Right kidney (tissue), 1 donor: ENCODE measurements at regions not wholly inside any gene's neighbourhood (a gene's known extent, or its start where the extent isn't known, plus 50 kb on each side); places are given as distances from the start of the nearest gene placed in this dataset.
"Not testable (repeated sequence)": the region's sequence is repeated elsewhere in the genome, so short reads cannot be mapped to it uniquely, and the experiment has no call there.

Experiments
- DNase-seq: peaks from one replicate; pipeline ENCODE4 v3.0.0-alpha.2; 2016

DNA sequence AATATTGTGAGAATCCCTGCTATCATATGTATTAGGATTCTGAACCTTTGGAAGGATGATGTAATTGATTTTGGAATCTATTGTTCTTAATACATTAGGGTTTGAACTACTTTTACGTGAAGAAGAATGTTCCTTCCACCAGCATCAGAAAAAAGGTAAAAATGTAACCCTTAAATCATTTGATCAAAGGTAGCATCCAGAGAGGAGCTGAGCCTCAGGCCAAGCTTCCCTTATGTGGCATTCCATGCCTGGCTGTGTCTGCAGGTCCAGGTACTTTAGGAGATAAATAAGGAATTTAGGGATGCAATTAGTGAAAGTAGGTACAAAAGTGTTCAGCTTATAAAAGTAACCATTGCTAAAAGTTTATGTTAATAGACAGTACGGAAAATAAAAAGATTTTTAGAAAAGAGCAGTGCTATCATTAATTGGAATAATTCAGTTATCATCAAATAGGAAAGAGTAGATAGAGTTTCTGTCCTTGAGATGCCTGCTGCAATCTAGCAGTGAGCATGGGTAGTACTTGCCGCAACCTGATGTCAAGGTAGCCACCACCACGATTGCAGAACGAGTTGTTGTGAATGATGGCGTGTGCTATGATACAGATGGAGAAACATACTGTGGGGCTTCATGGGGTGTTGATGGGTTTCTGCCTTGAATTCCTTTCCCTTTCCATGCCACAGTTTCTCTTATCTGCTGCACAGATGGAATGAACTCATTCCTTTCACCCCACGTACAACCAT, 228.8 kb downstream of the GATA3 start:
- DNase-seq, result no peak

GRCh38 chr10:8283986-8284385, 229.5 kb downstream of the GATA3 start:
- no peak for DNase-seq

GRCh38 chr10:8285970-8286369, 231.5 kb downstream of the GATA3 start:
- not testable (repeated sequence) for DNase-seq

DNA sequence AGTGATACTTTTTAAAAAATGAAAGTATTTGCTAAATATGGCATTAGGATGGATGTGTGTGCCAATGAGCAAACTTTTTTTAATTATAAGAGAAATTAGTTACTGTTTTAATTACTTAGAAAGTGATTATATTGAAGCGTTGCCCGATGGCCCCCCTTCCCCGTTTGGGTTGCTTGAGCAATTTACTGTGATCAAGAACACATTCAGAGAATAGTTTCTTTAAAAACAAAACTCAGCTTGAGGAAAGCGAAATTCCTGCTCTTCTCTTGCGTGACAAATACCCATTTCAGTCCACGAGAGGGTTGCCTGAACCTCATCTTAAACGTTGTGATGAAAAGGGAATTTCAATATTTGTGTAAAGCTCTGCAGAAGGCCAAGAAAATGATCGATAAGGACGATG, 234.1 kb downstream of the GATA3 start:
- no peak for DNase-seq

DNA sequence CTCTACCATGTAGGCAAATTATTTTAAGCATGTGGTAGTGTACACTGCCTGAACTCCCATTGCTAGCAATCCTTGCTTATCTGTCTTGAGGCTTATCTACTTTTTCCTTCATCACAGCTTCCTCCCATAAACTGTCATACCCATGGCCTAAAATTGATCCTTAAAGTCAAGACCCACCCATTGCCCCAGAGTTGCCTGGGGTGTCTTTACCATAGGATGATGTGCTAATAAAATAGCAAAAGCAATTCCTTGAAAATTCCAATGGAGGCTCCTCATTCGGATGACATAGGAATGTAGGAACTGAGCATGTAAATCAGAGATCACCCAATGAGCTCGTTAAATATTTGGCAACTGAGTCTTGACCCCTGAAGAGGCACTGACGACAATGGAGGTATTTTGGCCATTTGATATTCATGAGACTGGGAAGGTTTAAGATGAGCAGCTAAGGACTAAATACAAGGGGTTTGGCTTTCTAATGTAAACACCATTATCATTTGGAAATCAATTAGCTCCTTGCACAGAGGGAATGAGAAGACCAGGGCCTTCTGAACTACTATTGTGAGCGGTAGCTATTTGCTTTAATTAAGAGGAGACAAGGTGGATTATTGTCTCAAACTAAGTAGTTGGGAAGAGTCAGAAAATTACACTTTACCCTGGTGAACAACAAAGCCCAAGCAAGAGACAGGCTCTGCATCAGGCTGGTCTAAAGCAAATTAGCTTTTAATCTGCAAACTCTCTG, 234.9 kb downstream of the GATA3 start:
- DNase-seq, result no peak

- DNase-seq, result no peak
Observed at GRCh38 chr10:8294779-8295178, 240.3 kb downstream of the GATA3 start.

DNA sequence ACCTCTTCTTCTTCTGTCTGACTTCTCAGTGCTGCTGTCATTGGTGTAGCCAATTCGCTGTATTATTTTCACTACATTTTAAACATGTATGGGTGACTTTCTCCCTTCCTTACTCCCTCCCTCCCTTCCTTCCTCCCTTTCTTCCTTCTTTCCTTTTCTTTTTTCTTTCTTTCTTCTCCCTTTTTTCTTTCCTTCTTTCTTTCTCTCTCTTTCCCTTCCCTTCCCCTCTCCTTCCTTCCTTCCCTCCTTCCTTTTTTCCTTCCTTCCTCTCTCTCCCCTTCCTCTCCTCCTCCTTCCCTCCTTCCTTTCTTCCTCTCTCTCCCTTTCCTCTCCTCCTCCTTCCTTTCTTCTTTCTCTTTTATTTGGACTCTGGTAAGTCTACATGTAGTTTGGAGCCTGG, 240.8 kb downstream of the GATA3 start:
- no peak for DNase-seq

GRCh38 chr10:8296090-8296733, 241.7 kb downstream of the GATA3 start:
- no peak for DNase-seq

DNA sequence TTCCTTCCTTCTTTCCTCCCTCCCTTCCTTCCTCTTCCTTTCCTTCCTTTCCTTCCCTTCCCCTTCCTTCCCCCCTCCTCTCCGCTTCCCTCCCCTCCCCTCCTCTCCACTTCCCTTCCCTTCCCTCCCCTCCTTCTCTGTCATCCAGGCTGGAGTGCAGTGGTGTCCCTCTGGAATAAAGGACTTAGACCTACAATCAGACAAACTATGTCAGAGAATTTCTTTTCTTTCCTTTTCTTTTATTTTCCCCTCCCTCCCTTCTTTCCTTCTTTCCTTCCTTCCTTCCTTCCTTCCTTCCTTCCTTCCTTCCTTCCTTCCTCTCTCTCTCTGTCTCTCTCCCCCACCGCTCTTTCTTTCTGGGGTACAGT, 242.2 kb downstream of the GATA3 start:
- DNase-seq, result no peak

DNA sequence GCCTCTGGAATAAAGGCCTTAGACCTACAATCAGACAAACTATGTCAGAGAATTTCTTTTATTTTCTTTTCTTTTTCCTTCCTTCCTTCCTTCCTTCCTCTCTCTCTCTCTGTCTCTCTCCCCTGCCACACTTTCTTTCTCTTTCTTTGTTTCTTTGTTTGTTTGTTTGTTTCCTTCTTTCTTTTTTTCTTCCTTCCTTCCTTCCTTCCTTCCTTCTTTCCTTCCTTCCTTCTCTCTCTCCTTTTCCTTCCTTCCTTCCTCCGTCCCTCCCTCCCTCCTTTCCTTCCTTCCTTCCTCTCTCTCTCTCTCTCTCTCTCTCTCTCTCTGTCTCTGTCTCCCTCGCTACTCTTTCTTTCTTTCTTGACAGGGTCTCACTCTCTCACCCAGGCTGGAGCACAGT, 242.6 kb downstream of the GATA3 start:
- no peak for DNase-seq

GRCh38 chr10:8297959-8298358, 243.5 kb downstream of the GATA3 start:
- no peak for DNase-seq

GRCh38 chr10:8298896-8299570, 244.5 kb downstream of the GATA3 start:
- DNase-seq, result no peak

GRCh38 chr10:8300925-8301324, 246.4 kb downstream of the GATA3 start:
- DNase-seq, result no peak

DNA sequence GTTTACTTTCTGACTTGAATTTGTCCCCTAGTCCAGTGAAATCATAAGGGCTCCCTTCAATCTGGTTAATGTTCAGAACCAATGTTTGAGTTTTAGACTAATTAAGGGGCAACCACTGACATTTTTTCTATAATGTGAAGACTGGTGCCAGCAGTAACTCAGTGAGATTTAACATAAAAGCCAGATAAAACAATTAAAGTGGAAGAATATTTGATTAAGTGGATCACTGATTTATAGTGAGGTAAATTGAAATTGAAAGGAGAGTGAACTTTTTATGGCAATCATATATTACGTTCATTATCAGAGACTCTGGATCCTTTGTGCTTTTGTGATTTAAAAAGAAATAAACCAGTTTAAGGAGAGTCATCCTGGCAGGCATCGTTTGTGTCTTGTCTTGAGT, 246.8 kb downstream of the GATA3 start:
- no peak for DNase-seq

- no peak for DNase-seq
Observed at GRCh38 chr10:8301831-8302230, 247.3 kb downstream of the GATA3 start.

DNA sequence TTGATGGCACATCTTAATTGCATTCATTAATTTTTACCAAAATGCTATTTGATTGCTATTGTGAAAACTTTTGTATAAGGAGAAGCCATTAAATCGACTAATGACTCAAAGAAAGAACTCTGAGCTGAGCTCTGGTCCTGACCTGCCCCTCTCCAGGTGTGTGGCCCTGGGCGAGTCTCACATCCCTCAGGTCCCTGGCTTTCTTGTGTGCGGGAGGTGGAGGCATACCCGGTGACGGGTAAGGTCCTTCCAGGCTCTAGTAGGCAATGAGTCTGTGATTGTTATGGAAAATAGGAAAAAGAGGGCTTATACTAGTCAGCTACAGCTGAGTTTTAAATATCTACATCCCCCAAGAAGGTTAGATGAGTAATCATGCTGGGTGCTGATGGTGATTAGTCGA, 248.1 kb downstream of the GATA3 start:
- no peak for DNase-seq

- no peak for DNase-seq
Observed at GRCh38 chr10:8304861-8305260, 250.4 kb downstream of the GATA3 start.

DNA sequence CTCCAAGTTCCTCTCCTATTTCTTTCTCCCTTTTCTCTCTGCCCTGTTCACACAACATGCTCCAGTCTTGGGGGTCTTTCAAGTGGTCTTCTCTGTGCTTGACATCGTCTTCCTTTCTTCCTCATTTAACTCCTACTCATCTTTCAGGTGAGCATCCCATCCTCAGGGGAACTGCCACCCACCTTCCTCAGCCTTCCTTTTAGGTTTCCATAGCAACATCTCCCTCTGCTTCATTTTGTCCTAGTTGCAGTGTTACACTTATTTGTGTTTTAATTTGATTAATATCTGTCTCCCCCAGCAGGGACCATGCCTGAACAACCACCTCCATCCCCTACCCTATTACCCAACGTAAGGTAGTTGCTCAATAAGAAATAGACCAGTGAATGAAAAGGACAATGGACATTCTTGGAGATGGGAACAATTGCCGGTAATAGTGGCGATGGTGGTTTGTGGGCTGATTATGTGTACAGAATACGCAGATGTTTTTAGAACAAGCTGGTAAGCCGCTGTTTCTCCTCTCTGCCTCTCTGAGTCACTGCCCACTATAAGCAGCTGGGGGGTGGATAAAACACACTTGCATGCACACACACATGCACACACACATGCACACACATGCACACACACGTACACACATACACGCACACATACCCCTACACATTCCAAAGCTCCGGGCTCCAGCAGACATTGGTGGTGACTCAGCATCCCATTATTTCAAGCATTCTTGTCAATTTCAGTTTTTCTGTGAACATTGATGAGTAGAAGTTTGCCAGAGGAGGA, 251.6 kb downstream of the GATA3 start:
- no peak for DNase-seq

GRCh38 chr10:8306685-8307364, 252.3 kb downstream of the GATA3 start:
- DNase-seq, result no peak

- DNase-seq, result no peak
Observed at GRCh38 chr10:8310930-8311329, 256.4 kb downstream of the GATA3 start.

GRCh38 chr10:8311526-8312070, 257.1 kb downstream of the GATA3 start:
- DNase-seq, result no peak
